DOHH2 (cell line): ENCODE measurements at regions not wholly inside any gene's neighbourhood (a gene's known extent, or its start where the extent isn't known, plus 50 kb on each side); places are given as distances from the start of the nearest gene placed in this dataset.

Experiments
- H3F3A ChIP-seq: fragments of 200-600 bp; sonication (generic), shearing (Covaris generic); 2 replicates; pipeline ENCODE4 v1.6.0; 2016; ENCODE audit warnings: antibody characterized with exemption, mild to moderate bottlenecking; ENCODE audit not compliant: control insufficient read depth, insufficient read depth
- H3K27ac ChIP-seq: fragments of 200-600 bp; sonication (generic); 2 replicates; pipeline ENCODE4 v1.5.1; 2014; ENCODE audit warnings: low read depth, mild to moderate bottlenecking, low read length, moderate library complexity
- H3K27me3 ChIP-seq: fragments of 200-600 bp; sonication (generic); 2 replicates; pipeline ENCODE4 v1.6.1; 2014; ENCODE audit warnings: mild to moderate bottlenecking, low read length, mixed read lengths; ENCODE audit not compliant: control insufficient read depth
- H3K36me3 ChIP-seq: fragments of 200-600 bp; sonication (generic); 2 replicates; pipeline ENCODE4 v1.6.1; 2014; ENCODE audit warnings: mild to moderate bottlenecking, low read length, moderate library complexity, mixed read lengths; ENCODE audit not compliant: control insufficient read depth
- H3K4me1 ChIP-seq: fragments of 200-600 bp; sonication (generic); 2 replicates; pipeline ENCODE4 v1.6.1; 2014; ENCODE audit warnings: mild to moderate bottlenecking, low read length, mixed read lengths; ENCODE audit not compliant: control insufficient read depth
- H3K4me2 ChIP-seq: fragments of 200-600 bp; sonication (generic); 2 replicates; pipeline ENCODE4 v1.6.0; 2014; ENCODE audit warnings: mild to moderate bottlenecking, low read length, moderate library complexity
- H3K4me3 ChIP-seq: fragments of 200-600 bp; sonication (generic); 2 replicates; pipeline ENCODE4 v1.5.1; 2014; ENCODE audit warnings: mild to moderate bottlenecking, low read length, mixed read lengths
- H3K79me2 ChIP-seq: fragments of 200-600 bp; sonication (generic); 2 replicates; pipeline ENCODE4 v1.6.1; 2014; ENCODE audit warnings: mild to moderate bottlenecking, low read length, mixed read lengths; ENCODE audit not compliant: control insufficient read depth
- H3K9me2 ChIP-seq: fragments of 200-600 bp; sonication (generic); replicated peaks from 2 replicates; pipeline ENCODE4 v1.6.1; 2014; ENCODE audit warnings: mild to moderate bottlenecking, low read length, mixed read lengths; ENCODE audit not compliant: control insufficient read depth
- H3K9me3 ChIP-seq: fragments of 200-600 bp; sonication (generic); 2 replicates; pipeline ENCODE4 v1.6.1; 2014; ENCODE audit warnings: antibody characterized with exemption, low read length, mixed read lengths; ENCODE audit not compliant: control insufficient read depth, insufficient read depth
- H4K20me1 ChIP-seq: fragments of 200-600 bp; sonication (generic); 2 replicates; pipeline ENCODE4 v1.6.0; 2014; ENCODE audit warnings: low read depth, mild to moderate bottlenecking, antibody characterized with exemption, low read length, moderate library complexity; ENCODE audit not compliant: control insufficient read depth, insufficient read depth
- CTCF ChIP-seq: fragments of 200-600 bp; sonication (generic); IDR thresholded peaks from one replicate; pipeline ENCODE4 v1.5.1; 2014; ENCODE audit warnings: antibody characterized with exemption, mild to moderate bottlenecking, low read depth, low read length; ENCODE audit not compliant: poor library complexity, severe bottlenecking
- EZH2phosphoT487 ChIP-seq: fragments of 200-600 bp; sonication (generic); IDR thresholded peaks from 2 replicates; pipeline ENCODE4 v1.6.1; 2017; ENCODE audit warnings: borderline replicate concordance, mild to moderate bottlenecking, antibody characterized with exemption, low read length, moderate library complexity, mixed read lengths

- no peaks in the 10 kb centered on the region for H3K4me1 ChIP-seq
- H3K79me2 ChIP-seq: no peaks in the 10 kb centered on the region
- peaks cover 6% of the 10 kb centered on the region for H3K27me3 ChIP-seq
- no peaks in the 10 kb centered on the region for H4K20me1 ChIP-seq
- H3K4me2 ChIP-seq: no peak overlapping the region
- H3K4me3 ChIP-seq: no peak overlapping the region
- no peaks in the 10 kb centered on the region for H3K9me3 ChIP-seq
- H3F3A ChIP-seq: no peaks in the 10 kb centered on the region
- no peaks in the 10 kb centered on the region for H3K9me2 ChIP-seq
- TF ChIP-seq CTCF (no peak), EZH2phosphoT487 (no peak)
- no peaks in the 10 kb centered on the region for H3K36me3 ChIP-seq
- H3K27ac ChIP-seq: no peak overlapping the region
Observed at GRCh38 chr3:127448161-127448561, 142.4 kb downstream of the TPRA1 start.

- no peak overlapping the region for H3K27ac ChIP-seq
- no peak overlapping the region for H3K4me3 ChIP-seq
- no peaks in the 10 kb centered on the region for H3K9me2 ChIP-seq
- H3K4me1 ChIP-seq: no peaks in the 10 kb centered on the region
- H3K4me2 ChIP-seq: no peak overlapping the region
- no peaks in the 10 kb centered on the region for H3K36me3 ChIP-seq
- H3K9me3 ChIP-seq: no peaks in the 10 kb centered on the region
- no peak for TF ChIP-seq EZH2phosphoT487
- TF ChIP-seq CTCF: no peak
- H3F3A ChIP-seq: no peaks in the 10 kb centered on the region
- no peaks in the 10 kb centered on the region for H4K20me1 ChIP-seq
- H3K79me2 ChIP-seq: no peaks in the 10 kb centered on the region
- no peaks in the 10 kb centered on the region for H3K27me3 ChIP-seq
Observed at GRCh38 chr3:127446756-127447155, 143.8 kb downstream of the TPRA1 start.

GRCh38 chr3:127445581-127446343 is 144.8 kb downstream of the TPRA1 start:
- Histone ChIP-seq H3K9me3 (no peaks in the 10 kb centered on the region), H3K27ac (no peak overlapping the region), H3K4me3 (no peak overlapping the region), H4K20me1 (no peaks in the 10 kb centered on the region), H3K27me3 (no peaks in the 10 kb centered on the region), H3K79me2 (no peaks in the 10 kb centered on the region), H3K4me1 (no peaks in the 10 kb centered on the region), H3K9me2 (no peaks in the 10 kb centered on the region), H3F3A (no peaks in the 10 kb centered on the region), H3K36me3 (no peaks in the 10 kb centered on the region), H3K4me2 (no peak overlapping the region)
- no peak for TF ChIP-seq EZH2phosphoT487
- TF ChIP-seq CTCF: no peak
